Occipital lobe (tissue), 1 donor: ENCODE measurements at regions not wholly inside any gene's neighbourhood (a gene's known extent, or its start where the extent isn't known, plus 50 kb on each side); places are given as distances from the start of the nearest gene placed in this dataset.
"Not testable (repeated sequence)": the region's sequence is repeated elsewhere in the genome, so short reads cannot be mapped to it uniquely, and the experiment has no call there.

ENCODE experiments used
- DNase-seq: peaks from one replicate; lab custom pipeline; 2025; lab: John Stamatoyannopoulos, UW

GRCh38 chr5:109575506-109575905, 114.2 kb upstream of the MAN2A1 start:
- DNase-seq, result no peak

GRCh38 chr5:109574985-109575384, 114.7 kb upstream of the MAN2A1 start:
- no peak for DNase-seq

- DNase-seq, result no peak
These were observed 116.0 kb upstream of the MAN2A1 start for GRCh38 chr5:109573766-109574165.

- DNase-seq, result no peak
These were observed 116.5 kb upstream of the MAN2A1 start for GRCh38 chr5:109573256-109573655.

- no peak for DNase-seq
These were observed 117.9 kb upstream of the MAN2A1 start for GRCh38 chr5:109571785-109572184.

- DNase-seq, result no peak
These were observed 119.3 kb upstream of the MAN2A1 start for GRCh38 chr5:109570362-109570874.

- DNase-seq, result no peak
These were observed 122.2 kb upstream of the MAN2A1 start for GRCh38 chr5:109567374-109568044.

- DNase-seq, result no peak
These were observed 123.4 kb upstream of the MAN2A1 start for GRCh38 chr5:109566361-109566760.

GRCh38 chr5:109563739-109564138, 126.0 kb upstream of the MAN2A1 start:
- DNase-seq, result no peak

- DNase-seq, result no peak
These were observed 126.5 kb upstream of the MAN2A1 start for GRCh38 chr5:109563189-109563588.

GRCh38 chr5:109562441-109562840, 127.3 kb upstream of the MAN2A1 start:
- DNase-seq, result no peak

- DNase-seq, result no peak
These were observed 128.3 kb upstream of the MAN2A1 start for GRCh38 chr5:109561447-109561846.

- DNase-seq, result no peak
These were observed 129.2 kb upstream of the MAN2A1 start for GRCh38 chr5:109560554-109560953.

- no peak for DNase-seq
These were observed 130.8 kb upstream of the MAN2A1 start for GRCh38 chr5:109558952-109559351.

GRCh38 chr5:109558364-109558763, 131.4 kb upstream of the MAN2A1 start:
- DNase-seq, result no peak

GRCh38 chr5:109553846-109554245, 135.9 kb upstream of the MAN2A1 start:
- no peak for DNase-seq

- DNase-seq, result not testable (repeated sequence)
These were observed 138.5 kb upstream of the MAN2A1 start for GRCh38 chr5:109551234-109551633.

GRCh38 chr5:109550077-109550476, 139.7 kb upstream of the MAN2A1 start:
- DNase-seq, result no peak

- no peak for DNase-seq
These were observed 136.7 kb upstream of the PJA2 start for GRCh38 chr5:109546461-109546860.

GRCh38 chr5:109544873-109545272, 135.1 kb upstream of the PJA2 start:
- not testable (repeated sequence) for DNase-seq

GRCh38 chr5:109538692-109539091, 128.9 kb upstream of the PJA2 start:
- not testable (repeated sequence) for DNase-seq

GRCh38 chr5:109535090-109535489, 125.3 kb upstream of the PJA2 start:
- DNase-seq, result not testable (repeated sequence)

GRCh38 chr5:109533751-109534272, 124.0 kb upstream of the PJA2 start:
- DNase-seq, result no peak
